ENCODE measurements at regions not wholly inside any gene's neighbourhood (a gene's known extent, or its start where the extent isn't known, plus 50 kb on each side); places are given as distances from the start of the nearest gene placed in this dataset.

DNA sequence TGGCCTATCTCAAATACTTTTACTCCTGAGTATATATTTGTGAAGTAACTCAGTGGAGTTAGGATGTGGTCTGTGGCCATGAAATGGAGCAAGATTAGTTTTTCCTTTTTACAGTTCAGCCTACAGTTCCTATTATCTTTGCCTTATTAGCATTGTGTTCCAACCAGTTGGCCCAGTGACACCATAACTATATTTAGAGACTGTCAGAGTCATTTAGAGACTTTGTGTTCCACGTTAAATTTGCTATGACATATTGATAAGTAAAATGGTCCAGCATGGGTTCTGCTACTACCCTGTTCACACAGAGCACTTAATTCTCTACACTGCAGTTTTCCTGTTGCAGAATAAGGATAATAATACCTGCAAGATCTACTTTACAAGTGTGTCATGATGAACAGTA, 68.3 kb upstream of the RAB11FIP2 start:
- no peak overlapping the region for H3K18ac ChIP-seq (ENCODE audit: low read depth, low read length)
- no CpG with 5 or more reads among the region's 1 CpG for WGBS, 2 experiments (ENCODE audit: extremely low coverage in 2 of 2, insufficient read length in 1 of 2)
- H2AFZ ChIP-seq (replicated peaks; ENCODE audit: low read length, poor library complexity), result no peak overlapping the region
- H2BK120ac ChIP-seq (ENCODE audit: low read depth, low read length), result no peak overlapping the region
- H3K4me1 ChIP-seq (ENCODE audit: control insufficient read depth, insufficient read depth, low read length), result no peaks in the 10 kb centered on the region
- H3K4ac ChIP-seq (ENCODE audit: low read depth, low read length), result no peak overlapping the region
- no peak overlapping the region for H3K56ac ChIP-seq (ENCODE audit: extremely low read depth, insufficient read depth, low read length)
- no peak overlapping the region for H4K8ac ChIP-seq (ENCODE audit: low read depth in 2 of 2, low read length in 2 of 2)
- H3K9ac ChIP-seq (ENCODE audit: low read depth, low read length), result no peak overlapping the region
- no peak overlapping the region for H2BK5ac ChIP-seq (ENCODE audit: low read depth, low read length, poor library complexity, severe bottlenecking)
- no TSS peak for BruUV-seq (replicated peaks)
- no peak overlapping the region for H2BK15ac ChIP-seq (ENCODE audit: low read depth, low read length)
- no peak overlapping the region for H3K14ac ChIP-seq (replicated peaks; ENCODE audit: low read depth, low read length)
- ATAC-seq (ENCODE audit: low read depth) (no peak), DNase-seq (no peak)
- no peak overlapping the region for H3K27ac ChIP-seq (ENCODE audit: insufficient read depth, low read length)
- no peak overlapping the region for H2AK5ac ChIP-seq (ENCODE audit: low read depth, low read length)
- H4K5ac ChIP-seq (ENCODE audit: low read depth, low read length), result no peak overlapping the region
- H3K79me1 ChIP-seq (ENCODE audit: low read depth in 1 of 2, low read length in 2 of 2), result no peaks in the 10 kb centered on the region
- dilution Hi-C loops (cut with HindIII; ENCODE audit: low sequenced_read_pairs, unreplicated experiment) (no loop called here), in situ Hi-C loops (cut with MboI; ENCODE audit: low sequenced_read_pairs) (no loop called here), intact Hi-C loops (cut with micrococcal nuclease) (no loop called here)
- no peak overlapping the region for H2AK9ac ChIP-seq (replicated peaks; ENCODE audit: low read depth, low read length, poor library complexity)
- no peak overlapping the region for H2BK20ac ChIP-seq (ENCODE audit: low read depth, low read length)
- no peaks in the 10 kb centered on the region for H3K36me3 ChIP-seq (ENCODE audit: control insufficient read depth, insufficient read depth, low read length)
- ChIA-PET POLR2A (ENCODE audit: unreplicated experiment) (no interaction called here), CTCF (no interaction called here)
- no peaks in the 10 kb centered on the region for H3K27me3 ChIP-seq (ENCODE audit: control insufficient read depth, insufficient read depth, low read length)
- no peak for TF ChIP-seq CTCF (conservative IDR thresholded peaks at IDR 0.05; ENCODE audit: low read depth, low read length)
- TF ChIP-seq CEBPB (IDR thresholded peaks at IDR 0.05; ENCODE audit: low read depth, low read length), result no peak
- TF ChIP-seq CHD1 (IDR thresholded peaks at IDR 0.05; ENCODE audit: low read depth, low read length), result no peak
- no peak for TF ChIP-seq FOS (IDR thresholded peaks at IDR 0.05; ENCODE audit: low read depth, low read length)
- no peak for TF ChIP-seq RCOR1 (IDR thresholded peaks at IDR 0.05; ENCODE audit: insufficient replicate concordance, low read length)
- no peak for TF ChIP-seq MAZ (IDR thresholded peaks at IDR 0.05; ENCODE audit: borderline replicate concordance, low read depth, low read length)
- H3K4me2 ChIP-seq (ENCODE audit: low read depth, low read length), result no peak overlapping the region
- H3K9me1 ChIP-seq (ENCODE audit: insufficient read depth, low read length), result no peaks in the 10 kb centered on the region
- H4K20me1 ChIP-seq (ENCODE audit: insufficient read depth, low read length), result no peaks in the 10 kb centered on the region
- H4K91ac ChIP-seq (ENCODE audit: insufficient read depth, low read depth, low read length), result no peak overlapping the region
- peaks cover 3% of the 10 kb centered on the region; the same call in 1 of the 2 replicates for H3K9me3 ChIP-seq (ENCODE audit: control insufficient read depth, insufficient read depth, low read length)
- H3K4me3 ChIP-seq (ENCODE audit: insufficient read depth, low read depth, low read length), result no peak overlapping the region
- no peak overlapping the region for H3K23ac ChIP-seq (ENCODE audit: low read depth, low read length)

Measured in IMR-90 (cell line).